HG03103 (cell line): ENCODE measurements at regions not wholly inside any gene's neighbourhood (a gene's known extent, or its start where the extent isn't known, plus 50 kb on each side); places are given as distances from the start of the nearest gene placed in this dataset.

Experiments used
- ATAC-seq: cut with Tn5 transposase; IDR thresholded peaks from one replicate; pipeline ENCODE4 v1.9.1; 2021; ENCODE audit warnings: low read depth; ENCODE audit not compliant: unreplicated experiment

GRCh38 chr15:47506329-47507100, 210.8 kb upstream of the SEMA6D start:
- ATAC-seq = no peak

DNA sequence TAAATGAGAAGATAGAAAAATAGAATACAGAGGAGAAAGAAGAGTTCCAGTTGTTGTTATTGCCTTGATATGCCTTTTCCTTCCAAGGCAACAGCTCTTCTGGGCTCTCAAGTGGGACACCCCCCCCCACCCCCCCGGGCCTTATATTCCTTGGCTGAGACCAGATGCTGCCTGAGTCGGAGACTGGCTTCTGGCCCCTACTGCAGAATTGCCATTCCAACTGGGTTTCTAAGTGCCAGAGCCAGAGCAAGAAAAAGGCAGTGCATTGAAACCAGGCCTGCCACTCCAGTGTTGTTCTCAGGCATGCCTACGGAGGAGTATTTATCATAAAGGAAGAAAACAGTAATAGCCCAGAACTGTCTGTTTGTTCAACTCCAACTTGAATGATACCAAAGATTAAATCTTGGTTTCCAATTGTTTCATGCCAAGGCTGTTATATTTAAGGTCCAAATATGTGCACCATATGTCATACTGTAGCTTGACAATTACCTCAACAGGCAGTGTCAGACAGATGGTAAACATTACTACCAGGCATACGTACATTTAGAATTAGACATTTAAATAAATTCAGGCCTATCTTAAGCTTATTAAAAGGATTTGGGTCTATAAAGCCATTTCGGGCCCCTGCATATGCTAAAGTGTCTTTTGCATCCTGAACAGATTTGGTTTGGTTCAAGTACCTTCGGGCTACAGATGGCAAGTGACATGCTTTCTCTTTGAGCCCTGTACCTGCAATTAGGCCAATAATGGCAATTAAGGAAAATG, 209.9 kb upstream of the SEMA6D start:
- ATAC-seq = no peak

- ATAC-seq = no peak
Observed at GRCh38 chr15:47511261-47511660, 206.0 kb upstream of the SEMA6D start.

DNA sequence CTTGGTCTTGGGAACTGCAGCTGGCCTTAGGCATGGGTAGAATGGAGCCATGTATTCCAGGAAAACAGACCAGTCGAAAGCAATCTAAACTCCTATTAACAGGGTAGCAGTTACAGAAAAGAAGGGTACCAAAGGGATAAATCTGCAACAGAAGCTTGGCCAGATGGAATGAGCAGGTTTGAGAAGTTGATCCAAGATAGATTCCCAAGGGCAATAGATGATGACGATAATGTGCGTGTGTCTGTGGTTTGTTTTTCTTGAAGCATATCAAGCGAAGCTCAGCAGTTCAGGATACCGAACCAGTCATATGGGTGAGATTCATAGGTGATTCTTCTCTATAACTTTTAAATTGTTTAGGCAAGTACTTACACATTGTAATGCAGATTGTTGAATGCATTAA, 203.8 kb upstream of the SEMA6D start:
- no peak for ATAC-seq

DNA sequence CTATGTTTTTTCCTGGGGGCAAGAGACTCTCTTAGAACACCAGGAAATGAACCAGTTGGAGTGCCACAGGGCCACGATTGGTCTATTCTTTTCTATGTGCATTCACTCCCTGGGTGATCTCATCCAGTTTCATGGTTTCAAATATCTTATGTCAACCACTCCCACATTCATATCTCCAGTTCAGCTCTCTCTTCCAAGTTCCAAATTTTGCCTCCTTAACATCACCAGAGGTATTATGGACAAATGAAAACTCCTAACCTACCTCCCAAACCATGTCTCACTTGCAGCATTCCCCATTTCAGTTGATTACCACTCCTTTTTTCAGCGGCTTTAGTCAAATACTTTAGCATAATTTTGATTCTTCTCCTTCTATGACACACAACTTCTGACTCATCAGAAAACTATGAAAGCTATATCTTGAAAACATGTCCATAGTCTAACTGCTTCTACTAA, 203.1 kb upstream of the SEMA6D start:
- ATAC-seq = no peak

DNA sequence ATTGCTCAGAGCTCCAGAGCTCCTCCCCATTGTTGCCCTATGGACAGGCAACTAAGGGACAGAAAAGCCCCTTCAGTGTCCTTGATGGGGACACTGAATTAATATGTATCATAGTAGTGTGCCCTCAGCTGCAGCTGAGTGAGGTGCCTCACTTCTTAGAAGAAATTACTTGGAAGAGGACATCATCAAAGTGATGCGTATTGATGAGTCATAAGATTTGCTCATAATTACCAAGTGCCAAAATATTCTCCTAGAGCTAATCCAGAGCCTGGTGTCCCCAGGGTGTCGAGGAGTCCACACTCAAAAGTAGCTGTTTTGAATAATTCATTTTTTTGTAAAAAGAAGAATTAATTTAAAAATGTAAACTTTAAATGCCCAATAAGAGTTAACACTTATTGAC, 200.7 kb upstream of the SEMA6D start:
- ATAC-seq = no peak

- no peak for ATAC-seq
Observed at GRCh38 chr15:47516972-47517371, 200.3 kb upstream of the SEMA6D start.

- no peak for ATAC-seq
Observed at GRCh38 chr15:47517737-47518136, 199.6 kb upstream of the SEMA6D start.

DNA sequence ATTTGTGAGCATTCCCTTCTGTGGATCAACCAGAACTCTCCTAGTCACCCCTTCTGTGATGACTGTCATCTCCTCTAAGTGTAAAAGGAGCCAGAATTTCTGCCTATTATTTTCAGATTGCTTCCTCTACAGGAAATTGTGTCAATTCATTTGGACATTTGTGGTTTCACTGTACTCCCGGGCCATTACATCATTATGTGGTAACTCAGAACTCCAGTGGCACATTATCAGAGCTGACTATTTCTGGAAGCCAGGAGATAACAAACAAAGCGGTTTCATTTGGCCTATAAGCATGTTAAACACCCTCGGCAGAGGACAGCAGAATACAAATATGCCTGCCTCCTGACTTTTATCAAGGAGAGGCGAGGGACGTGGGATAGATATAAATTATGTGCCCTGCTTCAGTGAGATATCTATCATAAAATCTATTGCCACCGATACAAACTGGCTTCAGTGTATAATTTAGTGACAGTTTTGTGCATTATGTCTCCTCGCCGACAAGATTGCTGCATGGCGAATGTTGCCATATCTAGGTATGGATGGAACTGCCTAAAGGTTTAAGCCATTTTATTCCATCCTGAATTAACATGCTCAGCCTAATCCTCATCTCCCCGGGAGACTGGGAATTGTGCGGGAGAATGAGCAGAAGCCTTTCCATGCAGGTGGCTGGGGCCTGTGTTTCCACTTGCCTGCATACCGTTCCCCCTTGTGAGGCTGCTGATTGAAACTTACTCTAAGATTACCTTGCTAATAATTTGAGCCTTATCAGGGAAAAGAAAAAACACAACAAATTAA, 193.4 kb upstream of the SEMA6D start:
- ATAC-seq = no peak

GRCh38 chr15:47529241-47529640, 188.1 kb upstream of the SEMA6D start:
- ATAC-seq = no peak

- ATAC-seq = no peak
Observed at GRCh38 chr15:47534673-47535072, 182.6 kb upstream of the SEMA6D start.

- ATAC-seq = no peak
Observed at GRCh38 chr15:47541562-47541961, 175.7 kb upstream of the SEMA6D start.

- ATAC-seq = no peak
Observed at GRCh38 chr15:47542312-47542989, 174.9 kb upstream of the SEMA6D start.

DNA sequence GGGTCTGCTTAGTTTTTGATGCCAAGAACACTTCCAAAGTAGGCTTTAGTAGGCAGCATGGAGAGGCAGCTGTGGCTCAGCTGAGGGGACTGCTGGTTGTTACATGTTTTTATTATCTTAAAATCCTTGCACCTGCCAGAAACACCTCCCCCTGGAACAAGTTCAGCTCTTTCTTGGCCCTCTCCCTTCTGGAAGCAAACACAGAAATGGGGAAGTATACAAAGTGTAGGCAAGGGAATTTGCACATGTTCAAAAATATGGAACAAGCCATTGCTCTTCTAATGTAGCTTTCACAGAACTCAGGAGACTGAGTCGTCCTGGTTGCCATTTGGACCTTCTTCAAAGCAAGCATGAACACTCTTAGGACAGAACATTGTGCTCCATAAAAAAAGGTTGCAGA, 169.1 kb upstream of the SEMA6D start:
- ATAC-seq = no peak

GRCh38 chr15:47548986-47549385, 168.3 kb upstream of the SEMA6D start:
- ATAC-seq = no peak

GRCh38 chr15:47551079-47551478, 166.2 kb upstream of the SEMA6D start:
- ATAC-seq = no peak

DNA sequence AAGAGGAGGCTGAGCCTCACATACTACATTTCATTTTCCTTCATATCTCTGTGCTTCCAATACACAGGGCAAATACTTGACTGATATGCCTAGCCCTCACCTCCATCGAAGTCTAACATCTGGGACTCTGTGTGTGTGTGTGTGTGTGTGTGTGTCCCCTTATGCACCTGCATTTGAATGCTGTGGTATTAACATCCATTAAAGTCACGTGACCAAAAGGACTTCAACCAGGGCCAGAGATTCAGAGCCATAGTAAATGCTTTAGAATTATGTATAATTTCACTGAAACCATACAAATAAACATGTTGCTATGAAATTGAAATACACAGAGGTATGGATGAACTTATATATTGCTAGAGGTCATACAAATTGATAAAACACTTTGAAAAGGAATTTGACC, 165.8 kb upstream of the SEMA6D start:
- ATAC-seq = no peak

DNA sequence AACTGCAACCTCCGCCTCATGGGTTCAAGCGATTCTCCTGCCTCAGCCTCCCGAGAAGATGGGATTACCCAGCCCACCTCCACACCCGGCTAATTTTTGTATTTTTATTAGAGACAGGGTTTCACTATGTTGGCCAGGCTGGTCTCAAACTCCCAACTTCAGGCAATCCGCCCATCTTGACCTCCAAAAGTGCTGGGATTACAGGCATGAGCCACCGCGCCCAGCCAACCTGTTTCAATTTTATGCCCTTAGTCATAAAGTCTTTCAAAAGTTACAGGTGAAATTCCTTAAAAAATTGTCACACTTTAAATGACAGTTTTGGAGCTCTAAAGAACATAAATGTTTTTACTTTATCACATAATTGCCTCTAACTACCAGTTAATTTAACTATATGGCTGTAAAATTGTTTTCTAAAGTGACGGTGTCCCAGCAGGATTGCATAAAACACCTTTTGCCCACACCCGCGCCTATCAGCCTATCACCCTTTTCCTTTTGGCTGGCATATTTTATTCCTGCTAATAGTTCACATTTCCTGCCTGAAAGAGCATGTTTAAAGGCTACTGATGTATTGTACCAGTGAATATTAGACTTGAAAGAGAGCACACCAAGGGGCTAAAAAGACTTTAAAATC, 164.2 kb upstream of the SEMA6D start:
- no peak for ATAC-seq

DNA sequence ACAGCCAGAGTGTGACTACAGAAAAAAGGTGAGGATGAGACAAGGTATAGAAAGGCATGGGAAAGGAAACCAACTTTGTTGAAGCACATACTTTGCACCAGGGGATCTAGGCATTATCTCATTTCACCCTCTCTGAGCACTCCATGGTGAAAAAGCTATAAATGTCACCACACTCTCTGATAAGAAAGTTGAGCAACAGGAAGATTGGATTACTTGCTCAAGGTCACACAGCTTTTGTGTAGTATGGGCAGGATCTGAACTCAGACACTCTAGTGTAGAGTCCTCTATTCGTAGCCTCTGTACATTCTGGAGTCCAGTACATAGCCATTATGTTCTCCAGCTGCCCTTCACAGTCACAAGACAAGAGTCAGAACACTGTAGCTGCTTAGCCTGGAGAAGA, 163.4 kb upstream of the SEMA6D start:
- ATAC-seq = no peak

GRCh38 chr15:47561102-47561501, 156.2 kb upstream of the SEMA6D start:
- ATAC-seq = no peak
